ENCODE measurements at regions not wholly inside any gene's neighbourhood (a gene's known extent, or its start where the extent isn't known, plus 50 kb on each side); places are given as distances from the start of the nearest gene placed in this dataset.
"Not testable (repeated sequence)": the region's sequence is repeated elsewhere in the genome, so short reads cannot be mapped to it uniquely, and the experiment has no call there.

DNA sequence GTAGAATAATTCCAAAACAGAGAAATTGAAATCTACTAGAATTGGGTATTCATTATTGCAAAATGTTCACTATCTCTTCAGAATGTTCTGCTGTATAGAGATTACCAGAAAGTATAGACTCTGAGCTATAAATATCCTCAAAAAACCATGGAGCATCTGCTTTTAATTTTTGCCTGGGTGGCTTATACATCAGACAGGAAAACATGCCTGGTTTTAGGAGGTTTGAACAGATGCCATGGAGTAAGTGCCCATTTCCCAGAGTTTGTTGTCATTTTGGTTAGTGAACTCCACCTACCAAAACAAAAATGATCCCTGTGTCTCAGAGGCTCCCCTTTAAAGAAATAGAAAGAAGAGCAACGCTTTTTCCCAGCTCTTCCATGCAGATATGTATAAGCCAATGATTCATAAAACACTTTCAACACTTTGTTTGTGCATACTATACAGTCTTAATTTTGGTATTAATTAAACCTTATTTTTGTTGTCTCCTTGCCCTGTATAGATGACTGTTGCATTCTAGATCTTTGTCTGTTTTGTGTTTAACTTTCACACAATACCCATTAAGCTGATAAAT is 68.7 kb downstream of the MEPE start:
- DNase-seq (ENCODE audit: low spot score) = no peak

DNA sequence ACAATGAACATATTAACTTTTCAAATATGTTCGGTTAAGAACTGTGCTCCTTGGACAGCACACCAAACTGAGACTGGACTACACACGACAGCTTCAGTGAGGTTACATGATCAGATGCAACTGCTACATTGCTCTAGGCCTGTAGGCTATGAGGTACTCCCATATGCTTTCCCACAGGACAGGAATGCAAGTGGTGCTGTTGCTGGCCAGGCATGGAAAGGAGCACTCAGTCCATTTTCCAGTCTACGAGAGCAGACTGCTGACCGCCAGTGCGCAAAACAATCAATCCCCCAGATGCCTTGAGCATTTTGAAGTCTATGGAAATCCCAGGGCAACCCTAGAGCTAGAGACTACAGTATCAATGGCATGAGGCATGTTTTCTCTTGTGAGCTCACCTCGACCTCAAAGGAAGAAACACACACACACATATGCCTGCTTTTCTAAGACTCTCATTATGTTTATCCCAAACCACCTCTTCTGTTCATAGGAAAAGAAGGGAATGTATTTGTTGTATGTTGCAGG is 70.8 kb upstream of the SPP1 start:
- DNase-seq (ENCODE audit: low spot score) = no peak

DNA sequence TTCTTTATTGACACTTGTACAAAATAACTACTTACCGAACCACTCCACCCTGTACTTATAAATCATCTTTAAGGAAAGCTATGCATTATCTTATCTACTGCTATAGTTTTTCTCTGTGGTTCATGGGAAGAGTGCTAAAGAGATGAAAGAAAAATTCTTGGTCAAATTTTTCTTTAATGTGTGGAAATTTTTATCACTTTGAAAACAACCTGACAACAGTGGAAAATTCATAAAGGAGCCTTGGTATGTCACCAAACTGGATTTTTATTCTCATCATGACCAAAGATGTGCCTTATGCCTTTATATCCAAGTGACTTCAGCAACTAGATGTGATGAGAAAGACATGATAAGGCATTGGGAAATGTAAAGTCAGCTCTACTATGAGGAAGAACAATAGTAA is 67.2 kb upstream of the SPP1 start:
- DNase-seq (ENCODE audit: low spot score) = no peak

DNA sequence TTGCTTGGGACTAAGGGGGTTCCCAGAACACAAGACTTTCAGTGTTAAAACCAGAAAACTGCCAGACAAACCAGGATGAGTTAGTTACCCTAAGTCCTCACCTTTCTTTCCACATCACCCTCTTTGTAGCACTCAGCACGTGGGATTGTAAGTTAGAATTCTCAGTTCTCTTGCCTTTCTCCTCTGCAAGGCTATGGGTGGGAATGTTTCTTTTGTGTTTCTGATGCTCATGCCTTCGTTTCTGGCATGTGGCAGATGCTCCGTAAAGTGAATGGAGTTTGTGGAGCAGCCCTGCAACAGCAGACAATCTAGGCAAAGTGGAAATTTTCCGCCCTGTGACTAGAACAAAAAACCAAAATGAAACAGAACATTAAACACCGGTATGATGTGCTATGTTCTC is 64.7 kb upstream of the SPP1 start:
- no peak for DNase-seq (ENCODE audit: low spot score)

DNA sequence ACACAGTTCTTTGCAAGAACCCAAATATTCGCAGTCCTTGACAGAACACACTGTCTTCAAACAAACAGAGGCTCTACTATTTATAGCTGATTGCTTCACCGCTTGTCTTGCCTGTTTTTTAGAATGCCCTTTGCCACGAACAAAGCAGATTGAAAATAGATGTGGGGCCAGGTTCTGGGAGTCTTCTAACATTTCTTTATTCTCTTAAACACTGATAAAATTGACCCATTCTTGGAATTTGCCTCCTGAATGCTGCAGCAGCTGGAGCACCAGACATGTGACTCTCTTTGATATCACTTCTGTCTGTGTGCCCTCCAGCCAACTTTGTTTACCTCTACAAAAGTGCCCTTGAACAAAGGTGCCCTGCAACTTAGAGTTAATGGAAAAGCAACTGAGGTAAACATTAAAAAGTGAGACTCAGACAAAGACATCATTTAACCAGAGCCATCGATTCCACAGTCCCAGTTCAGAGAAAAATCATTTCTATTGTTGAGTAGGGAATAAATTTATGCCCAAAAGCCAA is 64.2 kb upstream of the SPP1 start:
- DNase-seq (ENCODE audit: low spot score) = peak; percentile 45

DNA sequence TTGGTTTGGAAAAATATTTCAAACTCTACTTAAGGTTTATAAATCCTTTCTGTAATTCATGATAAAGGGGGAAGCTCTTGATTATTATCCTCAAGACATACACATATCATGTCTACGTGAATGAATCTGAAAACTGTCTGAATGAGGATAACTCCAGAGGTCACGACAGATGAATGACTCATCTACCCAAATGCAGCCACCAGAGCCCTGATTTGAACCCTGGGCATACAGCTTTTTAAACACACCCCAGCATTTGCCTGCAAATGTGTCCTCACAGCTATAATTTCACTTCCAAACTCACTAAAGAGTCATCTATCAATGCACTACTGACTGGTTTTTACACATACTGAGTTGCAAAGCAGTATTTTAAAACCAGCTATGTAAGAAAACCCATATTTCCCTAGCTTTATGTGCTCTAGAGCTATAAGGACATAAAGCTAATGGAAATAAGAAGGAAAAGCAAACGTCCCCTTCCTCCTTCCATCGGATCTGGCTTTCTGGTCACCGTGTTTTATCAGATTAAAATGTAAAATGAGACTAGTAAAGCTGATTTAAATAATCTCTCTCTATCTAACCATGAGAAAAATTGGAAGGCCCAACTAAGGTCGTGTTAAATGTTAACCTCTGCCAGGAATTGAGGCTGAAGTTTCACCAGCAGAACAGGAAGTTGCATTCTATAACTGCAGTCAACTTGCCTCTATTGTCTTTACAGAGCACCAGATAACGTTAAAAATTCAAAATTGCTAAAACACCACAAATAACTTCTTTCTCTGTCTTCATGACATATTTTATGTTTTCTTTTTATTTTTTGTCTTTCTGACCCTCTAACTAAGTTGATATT is 63.1 kb upstream of the SPP1 start:
- no peak for DNase-seq (ENCODE audit: low spot score)

DNA sequence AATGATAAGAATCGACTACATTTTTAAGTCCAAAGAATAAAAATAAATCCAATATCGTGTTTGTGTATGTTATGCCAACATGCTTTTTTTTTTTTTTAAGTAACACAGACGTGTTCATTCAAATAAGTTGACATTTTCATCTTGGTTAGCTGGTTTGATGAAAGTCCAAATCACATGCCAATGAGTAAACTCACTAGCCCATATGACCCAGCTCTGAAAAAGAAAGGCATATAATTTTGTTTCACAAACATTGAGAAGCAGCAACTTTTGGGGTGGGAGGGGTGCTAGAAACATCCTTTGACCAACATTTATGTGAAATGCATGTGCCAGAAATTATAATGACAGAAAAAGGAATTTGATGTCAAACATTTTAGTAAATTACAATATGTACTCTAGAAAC is 61.6 kb upstream of the SPP1 start:
- DNase-seq (ENCODE audit: low spot score) = peak; percentile 87

DNA sequence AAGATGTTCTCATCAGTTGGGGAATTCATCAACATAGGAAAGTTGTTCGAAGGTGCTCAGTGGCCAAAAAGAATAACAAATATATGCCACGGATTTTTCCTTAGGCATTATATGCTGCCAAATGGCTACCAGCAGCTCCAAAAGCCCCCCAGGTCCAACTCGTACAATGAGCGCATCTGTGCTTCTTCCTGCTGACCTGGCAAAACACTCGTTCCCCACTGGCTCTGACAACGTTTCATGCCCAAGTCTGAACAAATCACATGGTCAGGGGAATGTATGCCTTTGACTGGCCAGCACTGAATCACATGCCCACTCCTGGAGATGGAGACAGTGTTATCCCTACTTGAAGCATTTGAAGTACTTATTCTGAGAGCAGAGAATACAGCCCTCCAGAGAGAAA is 59.9 kb upstream of the SPP1 start:
- no peak for DNase-seq (ENCODE audit: low spot score)

DNA sequence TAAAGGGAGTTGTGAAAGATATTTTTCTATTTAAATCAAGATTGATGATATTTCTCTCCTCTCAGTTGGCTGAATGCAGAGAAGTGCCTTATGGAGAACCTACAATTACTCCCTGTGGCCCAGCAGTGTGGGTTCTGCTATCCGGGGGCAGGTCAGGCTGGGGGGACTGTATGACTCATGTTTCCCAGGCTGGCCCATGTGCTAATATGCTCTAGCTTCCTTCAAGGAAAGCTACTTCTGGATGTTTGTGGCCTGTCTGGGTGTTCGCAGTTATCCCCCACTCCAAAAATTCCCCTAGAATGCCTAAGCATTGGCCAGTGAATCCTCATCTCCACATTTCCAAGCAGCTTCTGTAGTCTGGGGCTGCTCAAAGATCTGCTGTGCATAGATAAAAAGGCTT is 58.9 kb upstream of the SPP1 start:
- no peak for DNase-seq (ENCODE audit: low spot score)

DNA sequence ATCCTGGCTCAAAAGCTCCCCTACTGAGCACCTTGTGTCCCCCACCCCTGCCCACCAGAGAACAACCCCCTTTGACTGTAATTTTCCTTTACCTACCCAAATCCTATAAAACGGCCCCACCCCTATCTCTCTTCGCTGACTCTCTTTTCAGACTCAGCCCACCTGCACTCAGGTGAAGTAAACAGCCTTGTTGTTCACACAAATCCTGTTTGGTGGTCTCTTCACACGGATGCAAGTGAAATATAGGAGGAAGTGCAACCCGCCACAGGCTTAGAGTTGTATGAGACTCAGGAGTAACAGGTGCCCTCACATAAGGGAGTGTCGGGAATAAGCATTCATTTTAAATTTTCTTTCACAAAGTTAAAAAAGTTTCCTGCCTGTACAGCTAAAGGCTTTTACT is 57.6 kb upstream of the SPP1 start:
- DNase-seq (ENCODE audit: low spot score) = not testable (repeated sequence)

DNA sequence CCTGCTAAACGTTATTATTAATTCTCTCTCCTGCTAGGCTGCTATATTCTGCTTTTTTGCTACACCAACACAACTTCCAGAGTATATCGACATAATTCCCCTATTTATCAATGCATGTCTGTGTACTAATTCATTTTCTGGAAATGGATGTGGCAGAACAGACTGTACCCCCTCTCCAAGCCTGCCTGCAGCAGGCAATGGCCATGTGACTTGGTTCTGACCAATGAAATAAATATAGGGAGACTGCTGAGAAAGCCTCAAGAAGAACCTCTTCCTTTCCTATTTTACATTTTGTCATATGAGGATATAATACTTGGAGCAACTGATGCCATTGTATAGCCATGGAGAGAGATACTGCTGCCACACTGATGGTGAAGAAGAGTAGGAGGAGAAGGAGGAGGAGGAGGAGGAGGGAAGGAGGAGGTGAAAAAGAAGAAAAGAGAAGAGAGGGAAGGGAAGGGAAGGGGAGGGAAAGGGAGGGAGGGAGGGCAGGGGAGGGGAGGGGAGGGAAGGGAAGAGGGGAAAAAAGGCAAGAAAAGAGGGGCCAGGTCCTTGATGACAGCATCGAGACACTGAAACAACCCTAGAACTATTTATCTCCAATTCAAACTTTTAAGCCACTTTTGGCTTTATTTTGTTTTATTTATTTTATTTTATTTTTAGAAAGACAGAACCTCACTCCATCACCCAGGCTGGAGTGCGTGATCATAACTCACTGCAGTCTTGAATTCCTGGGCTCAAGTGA is 57.0 kb upstream of the SPP1 start:
- no peak for DNase-seq (ENCODE audit: low spot score)

DNA sequence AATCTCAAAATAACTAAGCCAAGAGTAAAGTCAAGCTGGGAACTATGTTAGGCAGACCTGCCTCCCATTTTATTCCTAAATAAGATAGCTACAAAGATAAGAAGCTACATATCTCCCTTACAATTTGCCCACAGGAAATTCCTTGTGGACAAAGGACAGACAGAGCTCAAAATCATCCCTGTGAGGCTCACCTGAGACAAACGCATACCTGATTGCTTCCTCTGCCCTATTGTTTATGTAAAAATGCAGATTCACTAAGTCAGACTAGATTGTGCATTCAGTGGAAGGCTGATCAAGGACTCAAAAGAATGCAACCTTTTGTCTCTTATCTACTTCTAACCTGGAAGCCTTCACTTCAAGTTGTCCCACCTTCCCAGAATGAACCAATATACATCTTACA is 56.2 kb upstream of the SPP1 start:
- not testable (repeated sequence) for DNase-seq (ENCODE audit: low spot score)

DNA sequence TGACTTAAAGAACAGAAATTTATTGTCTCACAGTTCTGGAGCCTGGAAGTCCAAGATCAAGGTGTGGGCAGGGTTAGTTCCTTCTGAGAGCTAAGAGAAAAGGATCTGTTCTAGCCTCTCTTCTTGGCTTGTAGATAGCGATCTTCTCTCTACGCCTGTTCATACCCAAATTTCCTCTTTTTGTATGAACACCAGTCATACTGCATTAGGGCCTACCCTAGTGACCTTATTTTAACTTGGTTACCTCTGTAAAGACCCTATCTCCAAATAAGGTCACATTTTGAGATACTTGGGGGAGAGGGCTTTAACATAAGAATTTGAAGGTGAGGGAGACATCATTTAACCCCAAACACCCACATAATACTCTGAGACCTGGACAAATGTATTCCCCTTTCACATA is 55.6 kb upstream of the SPP1 start:
- no peak for DNase-seq (ENCODE audit: low spot score)

DNA sequence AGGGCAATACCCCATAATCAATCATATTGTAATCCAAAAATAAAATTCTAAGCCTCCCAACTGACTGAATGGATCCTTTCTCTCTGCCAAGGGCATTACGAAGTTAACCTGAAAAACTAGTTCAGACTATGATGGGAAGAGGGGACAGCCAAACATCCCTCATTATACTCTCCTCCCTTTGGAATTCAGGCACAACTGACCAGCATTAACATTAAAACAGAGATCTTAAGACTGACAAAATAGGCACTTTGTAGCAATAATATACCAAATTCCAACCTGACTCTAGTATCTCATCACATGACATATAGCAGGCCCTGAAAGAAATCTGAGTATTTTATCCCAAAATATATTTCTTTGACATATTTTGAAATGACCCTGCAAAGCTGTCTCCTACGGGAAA is 55.0 kb upstream of the SPP1 start:
- no peak for DNase-seq (ENCODE audit: low spot score)

DNA sequence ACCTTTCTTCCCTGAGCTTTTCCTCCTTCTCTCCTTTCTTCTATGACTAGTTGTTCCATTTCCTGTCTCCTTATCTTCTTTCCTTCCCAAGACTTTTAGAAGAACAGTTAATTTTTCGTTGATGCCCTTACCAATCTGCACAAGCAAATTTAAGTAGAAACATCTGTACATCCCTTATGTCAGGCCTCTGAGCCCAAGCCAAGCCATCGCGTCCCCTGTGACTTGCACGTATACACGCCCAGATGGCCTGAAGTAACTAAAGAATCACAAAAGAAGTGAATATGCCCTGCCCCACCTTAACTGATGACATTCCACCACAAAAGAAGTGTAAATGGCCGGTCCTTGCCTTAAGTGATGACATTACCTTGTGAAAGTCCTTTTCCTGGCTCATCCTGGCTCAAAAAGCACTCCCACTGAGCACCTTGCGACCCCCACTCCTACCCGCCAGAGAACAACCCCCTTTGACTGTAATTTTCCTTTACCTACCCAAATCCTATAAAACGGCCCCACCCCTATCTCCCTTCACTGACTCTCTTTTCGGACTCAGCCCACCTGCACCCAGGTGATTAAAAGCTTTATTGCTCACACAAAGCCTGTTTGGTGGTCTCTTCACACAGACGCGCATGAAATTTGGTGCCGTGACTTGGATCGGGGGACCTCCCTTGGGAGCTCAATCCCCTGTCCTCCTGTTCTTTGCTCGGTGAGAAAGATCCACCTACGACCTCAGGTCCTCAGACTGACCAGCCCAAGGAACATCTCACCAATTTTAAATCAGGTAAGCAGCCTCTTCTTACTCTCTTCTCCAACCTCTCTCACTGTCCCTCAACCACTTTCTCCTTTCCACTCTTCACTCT is 53.7 kb upstream of the SPP1 start:
- DNase-seq (ENCODE audit: low spot score) = not testable (repeated sequence)

DNA sequence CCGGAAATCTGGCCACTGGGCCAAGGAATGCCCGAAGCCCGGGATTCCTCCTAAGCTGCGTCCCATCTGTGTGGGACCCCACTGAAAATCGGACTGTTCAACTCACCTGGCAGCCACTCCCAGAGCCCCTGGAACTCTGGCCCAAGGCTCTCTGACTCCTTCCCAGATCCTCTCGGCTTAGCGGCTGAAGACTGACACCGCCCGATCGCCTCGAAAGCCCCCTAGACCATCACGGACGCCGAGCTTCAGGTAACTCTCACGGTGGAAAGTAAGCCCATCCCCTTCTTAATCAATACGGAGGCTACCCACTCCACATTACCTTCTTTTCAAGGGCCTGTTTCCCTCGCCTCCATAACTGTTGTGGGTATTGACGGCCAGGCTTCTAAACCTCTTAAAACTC is 51.4 kb upstream of the SPP1 start:
- not testable (repeated sequence) for DNase-seq (ENCODE audit: low spot score)
